ENCODE measurements at regions not wholly inside any gene's neighbourhood (a gene's known extent, or its start where the extent isn't known, plus 50 kb on each side); places are given as distances from the start of the nearest gene placed in this dataset.

- TF ChIP-seq EZH2phosphoT487 (IDR thresholded peaks at IDR 0.05; ENCODE audit: borderline replicate concordance, low read length) = no peak
- TF ChIP-seq CTCF (IDR thresholded peaks at IDR 0.05; ENCODE audit: low read depth, low read length, poor library complexity, severe bottlenecking) = no peak
Observed at GRCh38 chr13:24033527-24034302, 126.8 kb upstream of the SPATA13 start.
